ENCODE measurements at regions not wholly inside any gene's neighbourhood (a gene's known extent, or its start where the extent isn't known, plus 50 kb on each side); places are given as distances from the start of the nearest gene placed in this dataset.

- TF ChIP-seq, protein P1, sequence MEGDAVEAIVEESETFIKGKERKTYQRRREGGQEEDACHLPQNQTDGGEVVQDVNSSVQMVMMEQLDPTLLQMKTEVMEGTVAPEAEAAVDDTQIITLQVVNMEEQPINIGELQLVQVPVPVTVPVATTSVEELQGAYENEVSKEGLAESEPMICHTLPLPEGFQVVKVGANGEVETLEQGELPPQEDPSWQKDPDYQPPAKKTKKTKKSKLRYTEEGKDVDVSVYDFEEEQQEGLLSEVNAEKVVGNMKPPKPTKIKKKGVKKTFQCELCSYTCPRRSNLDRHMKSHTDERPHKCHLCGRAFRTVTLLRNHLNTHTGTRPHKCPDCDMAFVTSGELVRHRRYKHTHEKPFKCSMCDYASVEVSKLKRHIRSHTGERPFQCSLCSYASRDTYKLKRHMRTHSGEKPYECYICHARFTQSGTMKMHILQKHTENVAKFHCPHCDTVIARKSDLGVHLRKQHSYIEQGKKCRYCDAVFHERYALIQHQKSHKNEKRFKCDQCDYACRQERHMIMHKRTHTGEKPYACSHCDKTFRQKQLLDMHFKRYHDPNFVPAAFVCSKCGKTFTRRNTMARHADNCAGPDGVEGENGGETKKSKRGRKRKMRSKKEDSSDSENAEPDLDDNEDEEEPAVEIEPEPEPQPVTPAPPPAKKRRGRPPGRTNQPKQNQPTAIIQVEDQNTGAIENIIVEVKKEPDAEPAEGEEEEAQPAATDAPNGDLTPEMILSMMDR (IDR thresholded peaks at IDR 0.05), result no peak
- TF ChIP-seq MYC (IDR thresholded peaks at IDR 0.05; ENCODE audit: borderline replicate concordance, low read length), result no peak
- no peak for TF ChIP-seq ZNF302 (CRISPR knock-in tag; IDR thresholded peaks at IDR 0.05)
- TF ChIP-seq PHF8 (IDR thresholded peaks at IDR 0.05; ENCODE audit: borderline replicate concordance, low read depth), result no peak
- TF ChIP-seq, protein P2, sequence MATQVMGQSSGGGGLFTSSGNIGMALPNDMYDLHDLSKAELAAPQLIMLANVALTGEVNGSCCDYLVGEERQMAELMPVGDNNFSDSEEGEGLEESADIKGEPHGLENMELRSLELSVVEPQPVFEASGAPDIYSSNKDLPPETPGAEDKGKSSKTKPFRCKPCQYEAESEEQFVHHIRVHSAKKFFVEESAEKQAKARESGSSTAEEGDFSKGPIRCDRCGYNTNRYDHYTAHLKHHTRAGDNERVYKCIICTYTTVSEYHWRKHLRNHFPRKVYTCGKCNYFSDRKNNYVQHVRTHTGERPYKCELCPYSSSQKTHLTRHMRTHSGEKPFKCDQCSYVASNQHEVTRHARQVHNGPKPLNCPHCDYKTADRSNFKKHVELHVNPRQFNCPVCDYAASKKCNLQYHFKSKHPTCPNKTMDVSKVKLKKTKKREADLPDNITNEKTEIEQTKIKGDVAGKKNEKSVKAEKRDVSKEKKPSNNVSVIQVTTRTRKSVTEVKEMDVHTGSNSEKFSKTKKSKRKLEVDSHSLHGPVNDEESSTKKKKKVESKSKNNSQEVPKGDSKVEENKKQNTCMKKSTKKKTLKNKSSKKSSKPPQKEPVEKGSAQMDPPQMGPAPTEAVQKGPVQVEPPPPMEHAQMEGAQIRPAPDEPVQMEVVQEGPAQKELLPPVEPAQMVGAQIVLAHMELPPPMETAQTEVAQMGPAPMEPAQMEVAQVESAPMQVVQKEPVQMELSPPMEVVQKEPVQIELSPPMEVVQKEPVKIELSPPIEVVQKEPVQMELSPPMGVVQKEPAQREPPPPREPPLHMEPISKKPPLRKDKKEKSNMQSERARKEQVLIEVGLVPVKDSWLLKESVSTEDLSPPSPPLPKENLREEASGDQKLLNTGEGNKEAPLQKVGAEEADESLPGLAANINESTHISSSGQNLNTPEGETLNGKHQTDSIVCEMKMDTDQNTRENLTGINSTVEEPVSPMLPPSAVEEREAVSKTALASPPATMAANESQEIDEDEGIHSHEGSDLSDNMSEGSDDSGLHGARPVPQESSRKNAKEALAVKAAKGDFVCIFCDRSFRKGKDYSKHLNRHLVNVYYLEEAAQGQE (IDR thresholded peaks at IDR 0.05), result no peak
- TF ChIP-seq POLR2AphosphoS2 (conservative IDR thresholded peaks at IDR 0.05; ENCODE audit: low read length), result no peak
- TF ChIP-seq POLR2A (IDR thresholded peaks at IDR 0.05; ENCODE audit: low read length), result no peak
- TF ChIP-seq MAFK (IDR thresholded peaks at IDR 0.05; ENCODE audit: partially characterized antibody), result no peak
- TF ChIP-seq BHLHE40 (IDR thresholded peaks at IDR 0.05; ENCODE audit: low read depth, low read length), result no peak
These were observed 208.8 kb upstream of the IGF1R start for GRCh38 chr15:98439523-98439942.

Measured in A549 (cell line).